ENCODE measurements at regions not wholly inside any gene's neighbourhood (a gene's known extent, or its start where the extent isn't known, plus 50 kb on each side); places are given as distances from the start of the nearest gene placed in this dataset.
"Not testable (repeated sequence)": the region's sequence is repeated elsewhere in the genome, so short reads cannot be mapped to it uniquely, and the experiment has no call there.

DNA sequence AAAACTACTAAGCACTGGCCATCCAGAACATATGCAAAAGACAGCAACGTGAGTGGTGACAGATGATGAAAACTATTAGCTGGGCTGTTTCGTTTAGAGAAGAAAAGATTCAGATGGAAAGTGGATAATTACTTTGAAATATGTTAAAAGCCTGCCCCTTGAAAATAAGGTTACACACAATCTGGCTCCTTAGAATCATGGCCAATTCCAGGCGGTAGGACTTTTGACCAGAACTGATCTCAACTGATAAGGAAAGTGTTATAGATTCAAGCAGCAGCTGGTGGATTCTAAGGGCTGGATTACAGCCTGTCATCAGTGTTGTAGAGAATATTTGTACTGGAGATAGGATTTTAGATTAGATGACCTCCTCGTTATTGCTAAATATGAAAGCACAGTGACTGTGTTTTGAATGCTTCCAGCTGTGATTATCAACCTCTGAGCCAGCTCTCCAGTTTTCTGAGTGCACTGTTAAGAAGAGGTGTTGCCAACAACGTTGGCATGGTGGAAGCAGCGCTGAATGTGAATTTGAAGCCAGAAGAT, 75.1 kb downstream of the KBTBD2 start:
- not testable (repeated sequence) for H3K4me1 ChIP-seq (ENCODE audit: control insufficient read depth in 1 of 2, low read depth in 2 of 2); H3K9me3 ChIP-seq; H3K36me3 ChIP-seq; H3K27ac ChIP-seq; H3K27me3 ChIP-seq (replicated peaks; ENCODE audit: insufficient read depth); H3K4me3 ChIP-seq; ATAC-seq (ENCODE audit: insufficient number of reproducible peaks, low FRiP score, low read depth); DNase-seq (ENCODE audit: low spot score)

DNA sequence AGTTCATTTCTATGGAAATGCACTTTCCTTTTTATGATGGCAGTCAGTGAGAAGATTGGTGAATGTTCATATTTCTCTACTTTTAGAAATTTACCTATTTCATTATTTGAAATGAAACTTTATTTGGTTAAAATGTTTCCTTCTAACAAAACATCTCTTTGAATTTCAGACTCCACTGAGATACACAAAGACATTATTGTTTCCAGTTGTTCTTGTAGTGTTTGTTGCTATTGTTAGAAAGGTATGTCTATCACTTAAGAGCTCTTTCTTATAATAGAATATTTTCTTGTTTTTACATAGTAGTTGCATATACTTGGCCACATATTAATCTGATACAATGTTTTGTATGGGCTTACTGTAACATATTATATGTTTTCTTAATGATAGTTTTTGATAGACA, 76.8 kb downstream of the KBTBD2 start:
- H3K36me3 ChIP-seq; ATAC-seq (ENCODE audit: insufficient number of reproducible peaks, low FRiP score, low read depth); H3K27ac ChIP-seq; H3K27me3 ChIP-seq (replicated peaks; ENCODE audit: insufficient read depth); H3K4me1 ChIP-seq (ENCODE audit: control insufficient read depth in 1 of 2, low read depth in 2 of 2); DNase-seq (ENCODE audit: low spot score); H3K4me3 ChIP-seq; H3K9me3 ChIP-seq: not testable (repeated sequence)

DNA sequence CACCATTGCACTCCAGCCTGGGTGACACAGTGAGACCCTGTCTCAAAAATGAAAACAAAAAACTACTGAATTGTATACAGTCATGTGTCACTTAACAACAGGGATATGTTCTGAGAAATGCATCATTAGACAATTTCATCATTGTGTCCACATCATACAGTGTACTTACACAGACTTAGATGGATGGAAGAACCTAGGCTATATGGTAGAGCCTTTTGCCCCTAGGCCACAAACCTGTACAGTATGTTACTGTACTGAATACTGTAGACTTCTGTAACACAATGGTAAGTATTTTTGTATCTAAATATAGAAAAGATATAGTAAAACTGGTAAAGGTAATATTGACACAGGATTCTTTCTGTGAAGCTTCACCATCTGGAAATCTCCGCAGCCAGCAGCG, 81.7 kb downstream of the KBTBD2 start:
- H3K27me3 ChIP-seq (replicated peaks; ENCODE audit: insufficient read depth): no peaks in the 10 kb centered on the region
- no peak overlapping the region for H3K27ac ChIP-seq
- ATAC-seq (ENCODE audit: insufficient number of reproducible peaks, low FRiP score, low read depth) (no peak), DNase-seq (ENCODE audit: low spot score) (no peak)
- H3K4me3 ChIP-seq: no peak overlapping the region
- no peaks in the 10 kb centered on the region for H3K36me3 ChIP-seq
- no peaks in the 10 kb centered on the region for H3K9me3 ChIP-seq
- peaks cover 0 to 4% of the 10 kb centered on the region in 2 donors for H3K4me1 ChIP-seq (ENCODE audit: control insufficient read depth in 1 of 2, low read depth in 2 of 2)
- TF ChIP-seq, protein P1, sequence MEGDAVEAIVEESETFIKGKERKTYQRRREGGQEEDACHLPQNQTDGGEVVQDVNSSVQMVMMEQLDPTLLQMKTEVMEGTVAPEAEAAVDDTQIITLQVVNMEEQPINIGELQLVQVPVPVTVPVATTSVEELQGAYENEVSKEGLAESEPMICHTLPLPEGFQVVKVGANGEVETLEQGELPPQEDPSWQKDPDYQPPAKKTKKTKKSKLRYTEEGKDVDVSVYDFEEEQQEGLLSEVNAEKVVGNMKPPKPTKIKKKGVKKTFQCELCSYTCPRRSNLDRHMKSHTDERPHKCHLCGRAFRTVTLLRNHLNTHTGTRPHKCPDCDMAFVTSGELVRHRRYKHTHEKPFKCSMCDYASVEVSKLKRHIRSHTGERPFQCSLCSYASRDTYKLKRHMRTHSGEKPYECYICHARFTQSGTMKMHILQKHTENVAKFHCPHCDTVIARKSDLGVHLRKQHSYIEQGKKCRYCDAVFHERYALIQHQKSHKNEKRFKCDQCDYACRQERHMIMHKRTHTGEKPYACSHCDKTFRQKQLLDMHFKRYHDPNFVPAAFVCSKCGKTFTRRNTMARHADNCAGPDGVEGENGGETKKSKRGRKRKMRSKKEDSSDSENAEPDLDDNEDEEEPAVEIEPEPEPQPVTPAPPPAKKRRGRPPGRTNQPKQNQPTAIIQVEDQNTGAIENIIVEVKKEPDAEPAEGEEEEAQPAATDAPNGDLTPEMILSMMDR (IDR thresholded peaks at IDR 0.05): no peak

DNA sequence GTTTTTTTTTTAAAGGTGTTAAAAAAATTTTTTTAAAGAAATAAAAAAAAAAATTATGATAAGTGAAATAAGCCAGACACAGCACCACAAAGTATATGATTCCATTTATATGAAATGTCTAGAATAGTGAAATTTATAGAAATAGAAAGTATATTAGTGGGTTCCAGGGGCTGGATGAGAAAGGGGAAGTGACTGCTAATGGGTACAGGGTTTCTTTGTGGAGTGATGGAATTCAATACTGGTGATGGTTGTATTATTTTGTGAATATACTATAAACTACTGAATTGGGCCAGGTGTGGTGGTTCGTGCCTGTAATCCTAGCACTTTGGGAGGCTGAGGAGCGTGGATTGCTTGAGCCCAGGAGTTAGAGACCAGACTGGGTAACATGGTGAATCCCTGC, 82.2 kb downstream of the KBTBD2 start:
- no peaks in the 10 kb centered on the region for H3K36me3 ChIP-seq
- no peaks in the 10 kb centered on the region for H3K9me3 ChIP-seq
- no peak for DNase-seq (ENCODE audit: low spot score)
- H3K27ac ChIP-seq: no peak overlapping the region
- ATAC-seq (ENCODE audit: insufficient number of reproducible peaks, low FRiP score, low read depth): no peak
- TF ChIP-seq, protein P1 (IDR thresholded peaks at IDR 0.05): no peak
- H3K4me3 ChIP-seq: no peak overlapping the region
- peaks cover 0 to 4% of the 10 kb centered on the region in 2 donors for H3K4me1 ChIP-seq (ENCODE audit: control insufficient read depth in 1 of 2, low read depth in 2 of 2)
- H3K27me3 ChIP-seq (replicated peaks; ENCODE audit: insufficient read depth): no peaks in the 10 kb centered on the region

DNA sequence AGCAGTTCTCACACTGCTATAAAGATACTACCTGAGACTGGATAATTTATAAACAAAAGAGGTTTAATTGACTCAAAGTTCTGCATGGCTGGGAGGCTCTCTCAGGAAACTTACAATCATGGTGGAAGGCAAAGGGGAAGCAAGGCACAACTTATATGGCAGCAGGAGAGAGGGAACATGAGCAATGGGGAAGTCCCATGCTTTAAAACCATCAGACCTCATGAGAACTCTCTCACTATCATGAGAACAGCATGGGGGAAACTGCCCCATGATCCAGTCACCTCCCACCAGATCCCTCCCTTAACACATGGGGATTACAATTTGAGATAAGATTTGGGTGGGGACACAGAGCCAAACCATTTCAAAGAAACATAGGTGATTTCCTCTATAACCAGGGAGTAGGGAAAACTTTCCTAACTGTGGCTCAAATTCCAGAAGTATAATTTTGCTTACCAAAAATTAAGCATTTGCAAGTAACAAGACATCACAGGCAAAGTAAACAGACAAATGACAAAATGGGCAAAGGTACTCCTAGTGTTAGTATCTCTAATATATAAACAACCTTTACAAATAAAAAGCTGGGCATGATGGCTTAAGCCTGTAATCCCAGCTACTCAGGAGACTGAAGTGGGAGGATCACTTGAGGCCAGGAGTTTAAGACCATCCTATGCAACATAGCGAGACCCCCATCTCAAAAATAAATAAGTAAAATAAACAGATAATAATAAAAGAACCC, 88.0 kb downstream of the KBTBD2 start:
- no peaks in the 10 kb centered on the region for H3K9me3 ChIP-seq
- no peak overlapping the region for H3K4me3 ChIP-seq

DNA sequence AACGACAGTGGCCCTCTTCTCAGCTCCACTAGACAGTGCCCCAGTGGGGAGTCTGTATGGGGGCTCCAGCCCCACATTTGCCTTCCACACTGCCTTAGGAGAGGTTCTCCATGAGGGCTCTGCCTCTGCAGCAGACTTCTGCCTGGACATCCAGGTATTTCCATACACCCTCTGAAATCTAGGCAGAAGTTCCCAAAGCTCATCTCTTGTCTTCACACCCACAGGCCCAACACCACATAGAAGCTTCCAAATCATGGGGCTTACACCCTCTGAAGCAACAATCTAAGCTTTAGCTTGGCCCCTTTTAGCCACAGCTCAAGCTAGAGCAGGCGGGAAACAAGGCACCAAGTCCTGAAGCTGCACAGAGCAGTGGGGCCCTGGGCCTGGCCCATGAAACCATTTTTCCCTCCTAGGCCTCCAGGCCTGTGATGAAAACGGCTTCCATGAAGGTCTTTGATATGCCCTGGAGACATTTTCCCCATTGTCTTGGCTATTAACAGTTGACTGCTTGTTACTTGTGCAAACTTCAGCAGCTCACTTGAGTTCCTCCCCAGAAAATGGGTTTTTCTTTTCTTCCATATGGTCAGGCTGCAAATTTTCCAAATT, 89.2 kb downstream of the KBTBD2 start:
- no peaks in the 10 kb centered on the region for H3K9me3 ChIP-seq
- H3K36me3 ChIP-seq: no peaks in the 10 kb centered on the region
- no peak overlapping the region for H3K4me3 ChIP-seq
- H3K27ac ChIP-seq: no peak overlapping the region
- DNase-seq (ENCODE audit: low spot score): no peak
- TF ChIP-seq, protein P1 (IDR thresholded peaks at IDR 0.05): no peak
- no peaks in the 10 kb centered on the region for H3K27me3 ChIP-seq (replicated peaks; ENCODE audit: insufficient read depth)
- no peaks in the 10 kb centered on the region for H3K4me1 ChIP-seq (ENCODE audit: control insufficient read depth in 1 of 2, low read depth in 2 of 2)
- ATAC-seq (ENCODE audit: insufficient number of reproducible peaks, low FRiP score, low read depth): no peak

More for the DNA sequence above, 88.0 kb downstream of the KBTBD2 start:
- ATAC-seq (ENCODE audit: insufficient number of reproducible peaks, low FRiP score, low read depth): no peak
- H3K36me3 ChIP-seq: no peaks in the 10 kb centered on the region
- no peaks in the 10 kb centered on the region for H3K4me1 ChIP-seq (ENCODE audit: control insufficient read depth in 1 of 2, low read depth in 2 of 2)
- TF ChIP-seq, protein P1 (IDR thresholded peaks at IDR 0.05): no peak
- no peak for DNase-seq (ENCODE audit: low spot score)
- no peaks in the 10 kb centered on the region for H3K27me3 ChIP-seq (replicated peaks; ENCODE audit: insufficient read depth)
- no peak overlapping the region for H3K27ac ChIP-seq

DNA sequence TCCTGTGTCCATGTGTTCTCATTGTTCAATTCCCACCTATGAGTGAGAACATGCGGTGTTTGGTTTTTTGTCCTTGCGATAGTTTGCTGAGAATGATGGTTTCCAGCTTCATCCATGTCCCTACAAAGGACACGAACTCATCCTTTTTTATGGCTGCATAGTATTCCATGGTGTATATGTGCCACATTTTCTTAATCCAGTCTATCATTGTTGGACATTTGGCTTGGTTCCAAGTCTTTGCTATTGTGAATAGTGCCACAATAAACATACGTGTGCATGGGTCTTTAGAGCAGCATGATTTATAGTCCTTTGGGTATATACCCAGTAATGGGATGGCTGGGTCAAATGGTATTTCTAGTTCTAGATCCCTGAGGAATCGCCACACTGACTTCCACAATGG, 98.5 kb downstream of the KBTBD2 start:
- not testable (repeated sequence) for H3K27me3 ChIP-seq (replicated peaks; ENCODE audit: insufficient read depth); H3K36me3 ChIP-seq; H3K27ac ChIP-seq; H3K9me3 ChIP-seq; DNase-seq (ENCODE audit: low spot score); ATAC-seq (ENCODE audit: insufficient number of reproducible peaks, low FRiP score, low read depth); H3K4me3 ChIP-seq; H3K4me1 ChIP-seq (ENCODE audit: control insufficient read depth in 1 of 2, low read depth in 2 of 2)

DNA sequence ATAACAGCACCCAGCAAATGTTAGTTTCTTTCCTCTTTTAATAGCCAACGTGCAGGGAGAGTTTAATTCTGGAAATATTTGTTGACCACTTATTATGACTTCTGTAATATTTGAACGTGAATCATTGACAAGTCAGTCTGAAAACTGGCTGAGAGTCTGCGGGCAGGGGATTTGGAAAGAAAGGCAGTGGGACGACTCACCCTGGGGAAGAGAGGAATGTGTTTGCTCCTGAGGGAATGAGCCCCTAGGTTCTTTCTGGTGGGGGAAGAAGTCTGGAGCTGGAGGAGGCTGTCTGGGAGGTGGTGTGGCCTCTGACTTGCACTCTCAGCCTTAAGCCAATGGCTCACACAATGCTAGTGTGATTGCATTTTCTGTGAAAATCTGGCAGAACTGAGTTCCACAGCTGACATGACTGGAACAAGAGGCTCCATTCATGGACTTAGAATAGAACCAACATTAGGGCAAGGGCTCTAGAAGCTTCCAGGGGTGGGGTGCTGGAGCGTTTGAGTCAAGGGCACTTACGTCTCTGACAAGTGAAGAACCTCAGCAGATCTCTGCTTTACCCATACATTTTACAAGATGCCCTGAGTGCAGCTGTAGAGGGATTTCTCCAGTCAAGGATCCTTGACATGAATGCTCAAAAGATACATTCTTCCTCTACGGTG, 100.7 kb downstream of the KBTBD2 start:
- H3K4me3 ChIP-seq; DNase-seq (ENCODE audit: low spot score); H3K9me3 ChIP-seq; H3K4me1 ChIP-seq (ENCODE audit: control insufficient read depth in 1 of 2, low read depth in 2 of 2); H3K27me3 ChIP-seq (replicated peaks; ENCODE audit: insufficient read depth); H3K36me3 ChIP-seq; H3K27ac ChIP-seq; ATAC-seq (ENCODE audit: insufficient number of reproducible peaks, low FRiP score, low read depth): not testable (repeated sequence)

Data from thoracic aorta (tissue), 2 donors.